H1 (cell line): ENCODE measurements at regions not wholly inside any gene's neighbourhood (a gene's known extent, or its start where the extent isn't known, plus 50 kb on each side); places are given as distances from the start of the nearest gene placed in this dataset.

Experiments used
- CTCF ChIA-PET: fragments of 300-600 bp; sonication (Branson Sonifier 250); formaldehyde crosslinking; loops from one replicate; lab custom pipeline; 2021; ENCODE audit not compliant: partially characterized antibody; lab: Charles Lee
- POLR2A ChIA-PET: fragments of 300-600 bp; sonication (Branson Sonifier 250); formaldehyde crosslinking; loops from one replicate; lab custom pipeline; 2021; ENCODE audit warnings: inconsistent platforms; ENCODE audit not compliant: partially characterized antibody; lab: Charles Lee
- DNase-seq, 2 experiments: peaks; one replicate each; pipeline versions ENCODE4 v3.0.0 to v3.0.0-alpha.2; 2010 to 2022; ENCODE audit warnings: low spot score in 2 of 2, low read depth in 1 of 2, mixed read lengths in 1 of 2
- FAIRE-seq: peaks from 2 replicates; lab custom pipeline; 2011; peaks lifted over from hg19 to GRCh38; lab: Jason Lieb, UNC
- H2AFZ ChIP-seq: 2 replicates; pipeline ENCODE4 v1.8.1; 2012; ENCODE audit warnings: low read length, inconsistent platforms
- H2AK5ac ChIP-seq: 2 replicates; pipeline ENCODE4 v1.6.1; 2013; ENCODE audit warnings: low read depth, low read length
- H2BK120ac ChIP-seq: replicated peaks from 2 replicates; pipeline ENCODE3; 2013; ENCODE audit warnings: low read depth, low read length, inconsistent platforms
- H2BK12ac ChIP-seq: 2 replicates; pipeline ENCODE4 v1.6.1; 2013; ENCODE audit warnings: low read depth, low read length
- H2BK15ac ChIP-seq: 2 replicates; pipeline ENCODE4 v1.6.1; 2013; ENCODE audit warnings: low read length
- H2BK20ac ChIP-seq: 2 replicates; pipeline ENCODE4 v1.6.1; 2013; ENCODE audit warnings: low read length
- H2BK5ac ChIP-seq: 2 replicates; pipeline ENCODE4 v1.6.1; 2013; ENCODE audit warnings: low read depth, low read length
- H3K14ac ChIP-seq: 2 replicates; pipeline ENCODE4 v1.6.1; 2013; ENCODE audit warnings: inconsistent platforms; ENCODE audit not compliant: insufficient read length
- H3K18ac ChIP-seq: 2 replicates; pipeline ENCODE4 v1.6.1; 2013; ENCODE audit warnings: low read length; ENCODE audit errors: extremely low read depth
- H3K23ac ChIP-seq: 2 replicates; pipeline ENCODE4 v1.6.1; 2013; ENCODE audit warnings: inconsistent platforms; ENCODE audit not compliant: insufficient read length
- H3K23me2 ChIP-seq: 2 replicates; pipeline ENCODE4 v1.6.1; 2013; ENCODE audit warnings: low read depth, low read length
- H3K27ac ChIP-seq: 2 replicates; pipeline ENCODE4 v1.6.1; 2011; ENCODE audit warnings: low read depth, low read length, inconsistent platforms
- H3K27me3 ChIP-seq, 4 experiments: replicated peaks in 1 of 4; 1 replicate in 1 of 4; 2 replicates in 3 of 4; pipeline versions ENCODE4 v1.6.1 to v1.8.1; 2011 to 2013; ENCODE audit warnings: low read length in 3 of 4, mild to moderate bottlenecking in 3 of 4, inconsistent platforms in 2 of 4, mixed read lengths in 2 of 4, moderate library complexity in 1 of 4; ENCODE audit not compliant: control insufficient read depth in 3 of 4, insufficient read depth in 3 of 4; ENCODE audit errors: extremely low read depth in 1 of 4
- H3K36me3 ChIP-seq, 4 experiments: 2 replicates each; pipeline versions ENCODE4 v1.6.1 to v1.8.1; 2011 to 2013; ENCODE audit warnings: mild to moderate bottlenecking in 4 of 4, low read length in 3 of 4, moderate library complexity in 2 of 4, control low read depth in 1 of 4, inconsistent platforms in 1 of 4; ENCODE audit not compliant: insufficient read depth in 4 of 4, control insufficient read depth in 2 of 4
- H3K4ac ChIP-seq: replicated peaks from 2 replicates; pipeline ENCODE3; 2013; ENCODE audit warnings: low read length, low read depth, mixed read lengths, inconsistent platforms; ENCODE audit not compliant: insufficient read length
- H3K4me1 ChIP-seq, 4 experiments: replicated peaks in 1 of 4; 1 replicate in 1 of 4; 2 replicates in 3 of 4; pipeline versions ENCODE4 v1.6.1 to v1.8.1; 2011 to 2013; ENCODE audit warnings: low read length in 3 of 4, inconsistent platforms in 2 of 4, mixed read lengths in 1 of 4; ENCODE audit not compliant: insufficient read depth in 4 of 4, control insufficient read depth in 3 of 4
- H3K4me2 ChIP-seq, 2 experiments: 2 replicates each; pipeline versions ENCODE4 v1.6.1 to v1.8.1; 2011 to 2013; ENCODE audit warnings: low read depth in 2 of 2, low read length in 2 of 2, control low read depth in 1 of 2, inconsistent platforms in 1 of 2, mild to moderate bottlenecking in 1 of 2; ENCODE audit not compliant: insufficient read depth in 1 of 2
- H3K4me3 ChIP-seq, 4 experiments: fragments of 200-600, 300-600 bp in 1 of 4; sonication (generic), shearing (Covaris generic), sonication (Bioruptor Twin) in 1 of 4; 2 replicates each; pipeline versions ENCODE4 v1.5.1 to v1.8.1; 2011 to 2016; ENCODE audit warnings: low read length in 4 of 4, low read depth in 3 of 4, control low read depth in 2 of 4, inconsistent platforms in 2 of 4, mild to moderate bottlenecking in 2 of 4, mixed read lengths in 1 of 4, moderate library complexity in 1 of 4; ENCODE audit not compliant: insufficient read depth in 2 of 4; ENCODE audit errors: extremely low read depth in 1 of 4
- H3K56ac ChIP-seq: replicated peaks from 2 replicates; pipeline ENCODE3; 2013; ENCODE audit warnings: low read depth, mild to moderate bottlenecking, mixed read lengths, low read length, inconsistent platforms; ENCODE audit not compliant: insufficient read length
- H3K79me1 ChIP-seq: 2 replicates; pipeline ENCODE4 v1.6.1; 2013; ENCODE audit warnings: low read depth, low read length, control low read depth
- H3K79me2 ChIP-seq, 2 experiments: 2 replicates each; pipeline versions ENCODE4 v1.6.1 to v1.8.1; 2012 to 2013; ENCODE audit warnings: low read length in 2 of 2, mild to moderate bottlenecking in 2 of 2, inconsistent platforms in 1 of 2; ENCODE audit not compliant: insufficient read depth in 2 of 2, control insufficient read depth in 1 of 2
- H3K9ac ChIP-seq, 4 experiments: replicated peaks in 1 of 4; 1 replicate in 1 of 4; 2 replicates in 3 of 4; pipeline versions ENCODE4 v1.6.1 to v1.8.1; 2011 to 2013; ENCODE audit warnings: low read depth in 3 of 4, low read length in 3 of 4, control low read depth in 2 of 4, mild to moderate bottlenecking in 2 of 4, moderate library complexity in 2 of 4, inconsistent platforms in 1 of 4; ENCODE audit errors: extremely low read depth in 1 of 4
- H3K9me3 ChIP-seq, 2 experiments: 2 replicates each; pipeline versions ENCODE4 v1.6.1 to v1.8.1; 2012 to 2013; ENCODE audit warnings: mild to moderate bottlenecking in 2 of 2, moderate library complexity in 2 of 2, control low read depth in 1 of 2, inconsistent platforms in 1 of 2, low read depth in 1 of 2, low read length in 1 of 2, mixed read lengths in 1 of 2; ENCODE audit not compliant: insufficient read depth in 2 of 2
- H4K20me1 ChIP-seq, 2 experiments: replicated peaks in 1 of 2; 2 replicates each; pipeline versions ENCODE3 to v1.8.1; 2011 to 2013; ENCODE audit warnings: inconsistent platforms in 2 of 2, low read length in 2 of 2, mild to moderate bottlenecking in 1 of 2; ENCODE audit not compliant: insufficient read depth in 2 of 2, control insufficient read depth in 1 of 2
- H4K5ac ChIP-seq: 2 replicates; pipeline ENCODE4 v1.6.1; 2013; ENCODE audit warnings: low read length, low read depth, mixed read lengths, inconsistent platforms; ENCODE audit not compliant: insufficient read length
- H4K8ac ChIP-seq: 2 replicates; pipeline ENCODE4 v1.8.0; 2013; ENCODE audit warnings: mild to moderate bottlenecking, moderate library complexity, low read length, inconsistent platforms; ENCODE audit not compliant: insufficient read depth; ENCODE audit errors: extremely low read depth
- H4K91ac ChIP-seq: replicated peaks from 2 replicates; pipeline ENCODE3; 2013; ENCODE audit warnings: low read length, mixed read lengths, inconsistent platforms; ENCODE audit not compliant: insufficient read length
- FOSL1 ChIP-seq: IDR thresholded peaks from 2 replicates; pipeline ENCODE4 v1.6.1; 2011; ENCODE audit warnings: mild to moderate bottlenecking, low read depth, low read length, moderate library complexity; ENCODE audit not compliant: insufficient read depth
- TBP ChIP-seq: IDR thresholded peaks from 2 replicates; pipeline ENCODE4 v1.6.1; 2011; ENCODE audit warnings: low read depth, low read length, improper control_type of control experiment
- WGBS, 2 experiments: shearing (Covaris generic) in 1 of 2; methylation state at CpG; one replicate each; pipeline versions ENCODE4 v1.1.6 to v1.1.7; 2013 to 2015; ENCODE audit warnings: low lambda C conversion rate in 2 of 2, mixed read lengths in 2 of 2, inconsistent platforms in 1 of 2, low coverage in 1 of 2, missing lambda C conversion rate in 1 of 2; ENCODE audit not compliant: insufficient replicate concordance in 2 of 2, insufficient coverage in 1 of 2, insufficient read length in 1 of 2; ENCODE audit errors: extremely low coverage in 1 of 2, missing lambda C conversion rate in 1 of 2; 5-methylcytosine and 5-hydroxymethylcytosine counted together

DNA sequence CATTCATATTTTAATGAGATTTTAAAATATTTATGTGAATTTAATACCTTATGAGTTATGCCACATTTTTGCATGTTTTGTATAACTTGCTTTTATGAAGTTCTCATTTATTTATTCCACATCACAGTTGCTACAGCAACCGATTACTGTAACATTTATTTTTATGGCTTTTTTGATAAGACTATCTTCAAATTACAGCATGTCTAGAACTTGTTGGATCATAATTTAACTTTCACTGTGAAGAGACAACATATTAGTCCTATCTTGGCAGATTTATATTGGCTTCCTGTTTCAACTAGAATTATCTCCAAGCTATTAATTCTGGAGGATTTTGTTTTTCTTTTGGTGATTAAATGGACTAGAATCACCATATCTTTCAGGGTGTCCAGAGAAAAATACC, 793.7 kb upstream of the SLITRK5 start:
- Histone ChIP-seq H2AFZ (no peak overlapping the region), H3K14ac (no peak overlapping the region), H2AK5ac (no peak overlapping the region), H3K4me1 (no peaks in the 10 kb centered on the region; a peak in 3 of 7 replicates), H3K27me3 (peaks cover 7 to 21% (median 12%) of the 10 kb centered on the region in 4 experiments; a peak in 6 of 7 replicates), H3K4me3 (no peak overlapping the region), H2BK5ac (no peak overlapping the region), H3K79me1 (no peaks in the 10 kb centered on the region), H3K27ac (no peak overlapping the region), H4K5ac (no peak overlapping the region), H2BK20ac (no peak overlapping the region), H3K4ac (no peak overlapping the region), H3K79me2 (no peaks in the 10 kb centered on the region), H3K18ac (no peak overlapping the region), H4K20me1 (no peaks in the 10 kb centered on the region), H3K4me2 (no peak overlapping the region), H2BK15ac (no peak overlapping the region), H3K9me3 (no peaks in the 10 kb centered on the region), H3K56ac (no peak overlapping the region)
- CTCF ChIA-PET, result interaction anchor here (0.9 kb wide), 1 partner anchor 8 kb away, joined by 3 read pairs; no protein-coding TSS in a partner anchor
- no peak for DNase-seq
- WGBS, 2 experiments, result 96% methylated on average over 1 of the region's 1 CpG; no CpG with 5 or more reads in 1 of the 2 experiments
- TF ChIP-seq FOSL1 (no peak), TBP (no peak)
- TF ChIP-seq, all 59 proteins: peak for 0
- H3K36me3 ChIP-seq, result no peaks in the 10 kb centered on the region
- no peak overlapping the region for H3K23ac ChIP-seq
- H2BK120ac ChIP-seq, result no peak overlapping the region
- H3K9ac ChIP-seq, result no peak overlapping the region
- no peaks in the 10 kb centered on the region for H3K23me2 ChIP-seq
- POLR2A ChIA-PET, result no interaction called here
- H4K8ac ChIP-seq, result no peak overlapping the region
- no peak overlapping the region for H4K91ac ChIP-seq
- no peak overlapping the region for H2BK12ac ChIP-seq
- no peak for FAIRE-seq
